Activated CD4-positive, alpha-beta T cell treated with anti-CD3 and anti-CD28 coated beads, Interleukin-2, Interleukin-6, amounts not matched to agents 100 ng/mL and 50 ng/mL, durations not matched to agents 16 hours and 8 hours (primary cell): ENCODE measurements at regions not wholly inside any gene's neighbourhood (a gene's known extent, or its start where the extent isn't known, plus 50 kb on each side); places are given as distances from the start of the nearest gene placed in this dataset.

Experiments used
- DNase-seq: peaks from one replicate; pipeline ENCODE4 v3.0.0-alpha.2; 2020

DNA sequence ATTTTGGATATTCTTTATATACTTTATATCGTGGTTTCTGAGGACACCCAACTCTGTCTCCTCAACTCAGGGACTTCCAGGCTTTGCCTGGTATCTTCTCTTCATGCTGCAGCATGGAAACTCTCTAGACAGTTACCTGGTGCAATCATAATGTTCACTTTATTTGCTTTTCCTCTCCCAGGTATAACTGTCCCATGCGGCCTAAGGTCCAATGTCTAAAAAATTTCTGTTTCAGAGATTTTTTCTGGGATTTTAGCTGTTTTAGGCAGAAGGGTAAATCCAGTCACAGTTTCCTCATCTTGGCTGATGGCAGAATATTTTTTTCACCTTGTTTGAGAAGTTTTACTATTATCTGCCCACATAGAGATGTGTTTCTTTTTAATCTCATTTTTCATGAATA is 139.9 kb upstream of the KCNMB2 start:
- DNase-seq: no peak

DNA sequence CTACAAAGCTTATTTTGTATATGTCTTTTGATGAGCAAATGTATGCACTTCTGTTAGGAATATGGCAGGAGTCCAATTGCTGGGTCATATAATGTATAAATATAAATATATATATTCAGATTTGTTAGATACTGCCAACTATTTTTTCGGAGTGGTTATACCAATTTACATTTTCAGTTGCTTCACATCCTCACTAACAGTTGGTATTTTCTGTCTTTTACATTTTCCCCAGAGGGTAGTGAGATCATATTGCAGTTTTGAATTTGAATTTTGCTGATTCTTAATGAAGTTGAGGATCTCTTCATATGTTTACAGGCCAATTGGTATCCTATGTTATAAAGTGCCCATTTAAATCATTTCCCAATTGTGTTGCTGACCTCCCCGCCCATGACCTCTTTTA is 139.0 kb upstream of the KCNMB2 start:
- DNase-seq: no peak

DNA sequence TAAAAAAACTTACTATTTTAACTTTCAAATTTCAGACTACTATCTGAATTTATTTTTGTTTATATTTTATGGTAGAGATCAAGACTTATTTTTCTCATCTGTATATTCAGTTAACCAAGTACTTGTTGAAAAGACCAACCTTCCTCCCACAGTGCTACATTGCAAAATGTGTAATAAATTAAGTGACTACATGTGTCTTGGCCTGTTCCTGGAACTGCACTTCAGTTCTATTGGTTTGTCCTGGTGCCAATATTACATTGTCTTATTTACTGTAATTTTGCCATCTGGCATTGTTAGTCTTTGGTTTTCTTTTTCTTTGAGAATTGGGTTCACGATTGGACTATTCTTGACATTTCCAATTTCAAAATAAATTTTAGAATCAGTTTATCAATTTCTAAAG is 138.4 kb upstream of the KCNMB2 start:
- DNase-seq: no peak

DNA sequence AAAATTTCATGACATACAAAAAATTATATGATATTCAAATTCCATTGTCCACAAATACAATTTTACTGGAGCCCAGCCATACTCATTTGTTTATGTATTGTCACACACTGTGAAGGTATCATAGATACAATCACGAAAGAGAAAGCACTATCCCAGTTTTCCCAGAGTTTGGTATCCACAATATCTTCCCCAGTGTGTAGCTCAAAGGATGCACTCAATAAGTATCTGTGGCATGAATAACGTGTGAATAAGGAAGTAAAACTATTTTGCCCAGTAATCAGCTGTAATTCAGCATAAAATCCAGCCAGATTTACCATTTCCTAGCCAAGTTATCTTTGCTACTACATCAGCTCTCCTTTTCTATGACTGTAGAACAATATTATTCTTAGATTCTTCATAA is 131.3 kb upstream of the KCNMB2 start:
- no peak for DNase-seq

DNA sequence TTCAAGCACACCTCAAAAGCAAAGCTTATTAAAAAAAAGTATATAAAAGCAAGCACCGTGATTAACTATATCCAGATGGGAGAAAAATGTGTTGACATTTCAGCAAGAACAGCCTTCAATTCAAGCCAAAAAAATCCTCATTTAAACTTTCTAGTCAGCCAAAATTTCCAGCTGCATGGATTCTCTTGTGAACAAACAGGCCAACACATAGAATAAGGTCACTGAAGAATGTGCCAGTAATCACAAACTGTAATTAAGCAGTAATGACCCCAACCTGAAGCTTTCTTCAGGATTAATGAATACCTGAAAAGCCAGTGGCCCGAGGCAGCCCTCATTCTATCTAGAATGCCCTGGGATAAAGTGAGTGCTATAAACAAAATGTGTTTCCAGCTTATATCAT is 130.7 kb upstream of the KCNMB2 start:
- DNase-seq: no peak

DNA sequence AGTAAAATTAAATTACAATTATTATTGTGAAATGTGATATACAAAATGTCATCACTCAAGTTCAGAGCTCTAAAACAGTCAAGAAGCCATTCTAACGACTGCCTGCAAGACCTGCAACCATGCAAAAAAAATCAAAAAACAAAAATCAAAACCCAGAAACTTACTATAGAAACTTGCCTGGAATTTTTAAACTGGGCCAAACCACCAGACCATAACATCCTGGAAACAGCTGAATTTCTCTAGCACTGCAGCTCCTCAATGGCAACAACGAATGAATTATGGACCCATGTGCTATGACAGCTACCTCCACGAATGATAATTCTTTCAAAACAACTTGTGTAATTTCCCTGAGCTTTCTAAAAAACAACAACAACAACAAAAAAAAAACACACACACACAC is 130.0 kb upstream of the KCNMB2 start:
- DNase-seq: no peak

DNA sequence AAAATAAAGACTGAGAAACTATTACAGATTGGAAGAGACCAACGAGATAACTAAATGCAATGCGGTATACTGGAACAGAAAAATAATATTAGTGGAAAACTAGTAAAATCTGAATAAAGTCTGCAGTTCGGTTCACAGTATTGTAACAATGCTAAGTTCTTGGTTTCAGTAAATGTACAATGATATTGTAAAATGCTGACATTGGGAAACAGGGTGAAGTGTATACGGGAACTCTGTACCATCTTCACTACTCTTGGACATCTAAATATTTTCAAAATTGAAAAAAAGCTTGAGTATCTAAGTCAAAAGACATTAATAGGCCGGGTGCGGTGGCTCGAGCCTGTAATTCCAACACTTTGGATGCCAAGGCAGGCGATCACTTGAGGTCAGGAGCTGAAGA is 120.9 kb upstream of the KCNMB2 start:
- no peak for DNase-seq

DNA sequence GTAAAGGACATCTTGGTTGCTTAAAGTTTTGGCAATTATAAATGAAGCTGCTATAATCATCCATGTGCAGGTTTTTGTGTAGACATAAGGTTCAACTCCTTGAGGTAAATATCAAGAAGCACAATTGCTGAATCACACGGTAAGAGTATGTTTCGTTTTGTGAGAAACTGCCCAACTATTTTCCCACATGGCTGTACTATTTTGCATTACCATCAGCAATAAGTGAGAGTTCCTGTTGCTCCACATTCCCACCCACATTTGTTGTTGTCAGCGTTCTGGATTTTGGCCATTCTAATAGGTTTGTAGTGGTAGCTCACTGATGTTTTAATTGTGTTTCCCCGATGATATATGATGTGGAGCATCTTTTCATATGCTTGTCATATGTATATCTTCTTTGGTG is 118.5 kb upstream of the KCNMB2 start:
- no peak for DNase-seq

DNA sequence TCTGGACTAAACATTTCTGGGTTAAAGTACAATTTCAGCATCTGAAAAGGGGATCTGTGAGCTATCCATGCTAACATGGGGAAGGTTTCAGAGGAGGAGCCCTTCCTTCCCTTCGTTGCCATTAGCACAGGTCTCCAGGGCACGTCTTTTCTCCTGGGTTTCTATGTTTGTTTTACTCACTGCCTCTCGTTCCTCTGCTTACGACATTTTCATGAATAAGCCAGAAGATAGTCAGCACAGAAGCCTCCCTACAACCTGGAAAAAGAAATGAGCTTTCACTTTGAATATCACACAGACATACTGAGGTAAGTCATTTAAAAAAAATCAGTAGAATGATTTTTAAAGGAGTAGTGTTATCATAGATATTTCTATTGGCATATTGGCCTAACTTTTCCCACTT is 117.2 kb upstream of the KCNMB2 start:
- DNase-seq: peak; percentile 14

DNA sequence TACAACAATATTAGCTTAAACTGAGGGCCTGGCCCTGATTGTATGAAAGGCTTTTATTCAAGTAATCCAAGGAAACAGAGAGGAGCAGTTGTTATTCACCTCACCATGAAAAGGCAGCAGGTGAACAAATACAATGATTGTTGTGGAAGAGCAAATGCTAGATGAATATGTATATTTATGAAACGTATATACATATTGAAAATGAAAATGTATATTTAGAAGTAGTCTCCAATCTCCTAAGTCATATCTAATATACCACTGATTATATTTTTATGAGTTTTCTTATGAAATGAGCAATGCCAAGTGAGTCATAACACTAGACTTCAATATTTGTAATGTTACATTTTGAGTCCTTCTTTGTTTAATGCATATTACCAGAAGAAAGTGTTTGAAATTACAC is 116.2 kb upstream of the KCNMB2 start:
- peak; percentile 8 for DNase-seq

DNA sequence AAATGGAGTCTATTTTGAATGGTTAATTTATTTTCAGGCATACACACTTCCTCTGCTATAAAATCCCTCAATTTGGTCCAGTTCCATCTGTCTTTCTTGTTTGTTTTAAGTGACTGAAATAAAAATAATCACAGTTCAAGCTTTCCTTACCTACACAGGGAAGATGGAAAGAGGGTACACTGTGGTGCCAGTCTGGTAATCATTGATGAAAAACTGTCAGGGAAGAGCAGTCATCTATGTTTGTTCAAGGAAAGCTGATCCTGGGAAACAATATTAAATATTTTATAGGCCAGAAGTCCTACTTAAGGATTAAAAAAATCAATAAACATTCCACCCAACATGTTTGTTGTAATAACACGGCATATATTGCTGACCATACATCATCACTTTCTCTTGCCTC is 115.2 kb upstream of the KCNMB2 start:
- DNase-seq: no peak

DNA sequence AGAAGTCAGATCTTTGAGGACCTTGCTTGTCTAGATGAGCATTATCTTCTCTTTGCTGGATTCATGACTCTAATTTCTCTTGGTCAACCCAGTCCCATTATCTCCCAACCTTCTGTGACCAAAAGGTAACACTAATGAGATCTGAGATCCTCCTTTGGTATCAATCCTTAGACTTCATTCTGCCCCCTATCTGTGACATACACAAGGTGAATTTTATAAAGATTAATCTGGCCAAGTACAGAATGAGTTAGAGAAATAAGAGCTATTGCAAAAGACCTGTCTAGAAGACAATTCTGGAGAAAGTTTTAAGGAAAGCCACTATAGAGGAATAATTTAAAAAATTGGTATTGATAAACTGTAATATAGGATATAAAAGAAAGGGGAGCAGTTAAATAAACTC is 113.8 kb upstream of the KCNMB2 start:
- DNase-seq: no peak

DNA sequence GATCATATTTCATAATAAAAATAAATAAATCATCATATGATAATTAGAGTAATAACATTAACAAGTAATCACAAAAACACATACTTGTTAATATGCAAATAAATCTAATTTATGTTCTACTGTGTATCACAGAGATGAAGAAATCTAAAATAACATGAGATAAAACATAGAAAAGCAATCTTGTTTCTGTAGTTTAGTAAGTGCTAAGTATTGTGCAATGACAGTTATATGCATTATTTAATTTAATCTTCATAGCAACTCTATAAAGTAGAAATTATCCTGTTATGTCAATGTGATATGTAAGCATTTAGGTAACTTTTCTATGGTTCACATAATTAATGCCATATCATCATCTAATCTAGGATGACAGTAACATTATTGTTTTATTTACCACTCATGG is 108.2 kb upstream of the KCNMB2 start:
- no peak for DNase-seq

DNA sequence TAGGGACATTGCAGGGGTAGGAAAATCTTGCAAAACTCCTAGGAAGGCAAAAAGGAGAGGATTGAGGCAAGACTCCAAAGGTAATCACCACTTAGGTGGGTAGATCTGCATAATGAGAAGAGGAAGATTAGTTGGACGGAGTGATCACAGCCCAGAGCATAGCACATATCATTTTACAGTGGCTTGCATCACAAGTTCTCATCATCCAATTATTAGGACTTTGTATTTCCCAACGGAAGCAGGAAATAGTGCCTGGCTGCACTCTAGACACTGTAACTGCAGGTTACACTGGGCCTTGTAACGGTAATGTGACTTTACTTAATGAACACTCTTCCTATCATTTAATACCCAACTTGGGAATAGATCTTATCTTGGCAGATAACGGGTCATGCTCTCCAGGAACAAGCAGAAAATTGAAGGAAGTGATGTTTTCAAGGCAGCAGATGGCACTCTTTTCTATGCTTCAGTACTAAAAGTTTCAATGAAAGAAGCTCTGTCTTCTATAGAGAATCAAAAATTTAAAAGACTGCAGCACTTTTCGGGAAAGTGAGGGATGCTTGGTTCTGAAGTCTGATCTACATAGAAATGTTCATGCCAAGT is 101.9 kb upstream of the KCNMB2 start:
- DNase-seq: no peak

DNA sequence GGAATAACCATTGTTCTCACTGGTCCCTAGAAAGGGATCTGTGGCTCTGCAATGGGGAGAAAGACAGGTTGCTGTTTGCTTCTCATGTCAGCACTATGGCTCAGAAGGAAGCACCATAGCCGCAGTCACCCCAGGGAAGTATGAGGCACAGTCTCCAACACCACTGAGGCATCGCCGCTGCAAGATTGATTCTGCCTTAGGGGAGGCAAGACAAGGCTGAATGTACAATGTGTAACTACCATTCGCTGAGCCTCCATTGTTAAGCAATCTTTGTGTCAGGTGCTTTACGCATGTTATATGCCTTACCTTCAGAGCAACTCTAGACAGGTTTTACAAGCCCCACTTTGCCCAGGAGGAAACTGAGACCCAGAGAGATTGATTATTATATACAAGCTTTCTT is 100.7 kb upstream of the KCNMB2 start:
- no peak for DNase-seq

DNA sequence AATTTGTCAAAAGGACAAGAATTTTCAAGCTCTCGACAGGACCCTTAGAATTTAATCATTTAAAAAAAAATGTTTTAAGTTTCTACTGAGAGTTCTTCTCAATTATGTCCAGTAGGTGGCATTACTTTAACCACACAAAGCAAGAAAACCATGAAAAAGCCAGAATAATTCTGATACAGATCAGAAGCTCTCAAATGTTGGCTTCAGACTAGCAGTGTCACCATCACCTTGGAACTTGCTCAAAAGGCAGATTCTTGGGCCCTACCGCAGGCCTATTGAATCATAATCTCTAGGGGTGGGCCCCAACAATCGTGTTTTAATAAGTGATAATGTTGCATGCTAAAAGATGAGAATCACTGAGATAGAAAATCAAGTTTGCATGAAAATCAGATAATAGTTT is 99.5 kb upstream of the KCNMB2 start:
- peak; percentile 11 for DNase-seq

DNA sequence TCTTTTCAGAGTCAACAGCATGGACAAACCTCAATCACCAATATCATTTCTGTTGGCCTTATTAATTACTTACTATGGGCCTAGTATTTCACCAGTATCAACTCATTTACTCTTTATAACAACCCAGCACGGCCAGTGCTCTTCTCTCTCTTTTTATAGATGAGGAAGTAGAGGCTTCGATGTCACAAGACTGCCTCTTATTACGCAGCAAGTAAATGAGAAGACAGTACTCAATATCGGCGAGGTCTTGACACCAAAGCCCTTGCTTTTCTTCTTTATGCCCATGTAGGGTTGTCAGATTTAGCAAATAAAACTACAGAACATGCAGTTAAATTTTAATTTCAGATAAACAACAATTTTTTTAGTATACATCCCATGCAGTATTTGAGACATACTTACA is 99.0 kb upstream of the KCNMB2 start:
- no peak for DNase-seq

DNA sequence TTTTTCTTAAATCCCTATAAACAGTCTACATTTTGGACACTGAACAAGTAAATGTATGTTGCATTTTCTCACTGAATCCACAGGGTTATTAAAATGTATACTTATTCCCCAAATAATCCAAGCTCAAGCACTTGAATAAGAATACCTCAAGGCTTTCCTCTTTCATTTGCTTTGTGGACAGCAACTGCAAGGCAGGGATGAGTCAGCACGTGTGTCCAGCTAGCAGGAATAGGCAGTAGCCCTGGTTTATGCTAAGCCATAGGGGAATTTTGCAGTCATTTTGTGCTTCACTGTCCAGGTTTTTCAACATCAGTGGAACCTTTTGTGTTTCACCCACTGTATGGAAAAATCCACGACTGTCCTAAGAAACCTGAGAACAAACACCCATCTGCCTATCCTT is 96.7 kb upstream of the KCNMB2 start:
- DNase-seq: no peak

DNA sequence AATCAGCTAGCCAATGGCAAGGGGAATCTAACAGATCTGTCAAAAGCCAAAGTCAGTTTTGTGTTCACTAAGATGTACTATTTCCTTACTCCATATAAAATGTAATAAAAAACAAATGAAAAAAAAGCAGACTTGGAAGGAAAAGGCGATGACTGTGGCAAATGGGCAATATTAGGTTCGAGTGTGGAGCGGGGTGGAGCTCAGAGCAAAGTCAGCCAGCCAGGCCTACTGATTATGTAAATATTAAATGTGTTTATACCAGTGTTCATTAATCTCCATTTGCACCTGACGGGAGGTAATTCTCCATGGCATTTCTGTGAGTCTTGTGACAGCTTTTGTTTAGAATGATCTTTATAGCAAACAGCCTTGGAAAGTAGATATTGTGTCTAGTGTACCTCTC is 96.2 kb upstream of the KCNMB2 start:
- DNase-seq: no peak

DNA sequence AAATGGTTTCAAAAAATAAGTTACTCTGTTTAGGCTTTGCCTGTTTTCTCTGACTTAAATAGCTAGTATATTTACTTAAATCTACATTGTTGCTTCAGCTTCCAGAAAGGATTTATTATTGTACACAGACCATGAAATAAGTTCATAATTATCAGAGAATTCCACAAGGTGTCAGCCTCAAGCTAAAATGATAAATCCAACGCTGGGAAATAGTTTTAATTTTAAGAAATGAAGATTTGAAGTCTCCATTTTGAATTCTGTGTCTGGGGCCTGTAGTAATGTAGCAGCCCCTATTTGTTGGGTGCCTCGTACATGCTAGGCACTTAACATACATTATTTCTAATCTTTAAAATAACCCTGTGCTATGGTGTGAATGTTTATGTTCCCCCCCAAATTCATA is 92.6 kb upstream of the KCNMB2 start:
- DNase-seq: no peak

DNA sequence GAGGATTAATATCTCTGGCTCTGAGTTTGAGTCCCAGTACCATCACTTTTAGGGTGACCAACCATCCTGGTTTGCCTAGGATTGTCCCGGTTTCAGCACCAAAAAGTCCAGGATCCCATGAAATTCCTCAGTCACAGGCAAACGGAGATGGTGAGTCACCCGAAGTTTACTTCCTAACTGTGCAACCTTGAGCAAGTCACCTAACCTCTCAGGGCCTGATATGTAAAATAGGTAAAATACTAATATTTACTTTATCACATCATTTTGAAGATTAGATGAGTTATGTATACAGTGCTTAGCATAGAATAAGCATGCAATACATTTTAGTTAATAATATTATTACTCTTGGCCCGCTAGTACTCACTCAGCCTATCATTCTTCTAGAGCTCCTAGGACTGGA is 91.1 kb upstream of the KCNMB2 start:
- no peak for DNase-seq

DNA sequence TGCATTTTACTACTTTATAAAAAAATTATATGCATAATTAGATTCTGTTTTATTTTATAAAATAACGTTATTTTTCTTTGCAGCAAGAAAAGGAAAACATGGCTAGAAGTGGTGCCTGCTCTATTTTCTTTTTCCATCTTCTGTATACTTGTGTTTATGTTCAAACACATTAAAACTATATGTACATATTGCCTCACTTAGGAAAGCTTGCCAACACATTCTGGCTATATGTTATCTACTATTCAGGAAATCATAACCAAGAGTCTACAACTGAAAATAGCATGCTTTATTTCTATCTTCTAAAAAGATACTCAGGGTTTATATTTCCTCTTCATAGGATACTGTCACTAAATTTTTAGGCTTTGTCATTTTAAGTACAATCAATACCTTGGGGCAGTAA is 90.2 kb upstream of the KCNMB2 start:
- DNase-seq: no peak

DNA sequence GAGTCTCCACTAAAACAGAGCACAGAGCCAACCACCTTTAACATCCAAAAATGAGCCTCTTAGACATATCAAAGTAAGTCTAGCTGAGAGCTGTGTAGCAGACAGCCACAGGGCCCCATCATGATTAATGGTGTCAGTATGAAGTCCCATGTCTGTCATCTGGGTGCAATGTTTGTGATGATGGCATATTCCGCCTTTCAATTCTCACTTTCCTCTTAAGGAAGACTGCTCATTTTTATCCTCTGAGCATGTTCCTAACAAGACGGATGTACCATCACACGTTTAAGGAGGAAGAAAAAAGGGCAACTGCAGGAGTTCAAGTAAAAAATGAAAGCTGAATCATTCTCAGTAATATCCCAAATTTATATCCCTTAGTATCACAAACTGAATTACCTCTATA is 85.8 kb upstream of the KCNMB2 start:
- no peak for DNase-seq

DNA sequence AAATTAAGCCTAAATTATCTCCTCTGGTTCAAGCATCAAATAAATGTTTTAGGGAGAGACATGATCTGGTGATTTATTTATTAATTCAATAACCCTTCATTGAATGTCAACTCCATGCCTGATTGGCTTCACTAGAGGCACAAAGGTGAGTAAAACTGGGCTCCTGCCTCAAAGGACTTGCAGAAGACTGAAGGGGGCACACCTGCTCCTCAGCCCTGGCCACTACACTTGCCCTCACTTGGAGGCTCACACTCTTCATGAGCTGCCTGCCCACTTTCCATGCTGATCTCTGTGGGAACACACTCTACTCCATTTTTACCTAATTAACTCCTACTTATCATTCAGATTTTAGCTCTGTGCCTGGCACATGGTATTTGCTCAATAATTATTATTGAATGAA is 84.4 kb upstream of the KCNMB2 start:
- no peak for DNase-seq

DNA sequence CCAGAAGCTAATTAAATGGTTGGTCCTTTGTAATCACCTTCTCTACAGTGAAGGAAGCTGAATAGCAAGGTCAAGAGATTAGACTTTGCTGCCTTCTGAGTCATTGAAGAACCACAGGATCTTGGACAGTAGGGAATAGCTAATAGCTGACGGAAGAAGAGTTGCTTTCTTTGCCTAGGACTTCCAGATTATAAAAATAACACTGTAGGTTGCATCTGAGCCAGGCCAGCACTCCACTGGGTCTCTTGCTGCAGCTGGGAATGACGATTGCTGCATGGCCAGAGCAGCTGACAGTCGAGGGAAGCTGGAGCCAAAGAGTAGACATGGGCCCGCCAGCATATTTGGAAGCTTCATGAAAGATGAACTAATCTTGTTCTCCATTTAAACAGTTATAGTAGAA is 81.5 kb upstream of the KCNMB2 start:
- DNase-seq: no peak

DNA sequence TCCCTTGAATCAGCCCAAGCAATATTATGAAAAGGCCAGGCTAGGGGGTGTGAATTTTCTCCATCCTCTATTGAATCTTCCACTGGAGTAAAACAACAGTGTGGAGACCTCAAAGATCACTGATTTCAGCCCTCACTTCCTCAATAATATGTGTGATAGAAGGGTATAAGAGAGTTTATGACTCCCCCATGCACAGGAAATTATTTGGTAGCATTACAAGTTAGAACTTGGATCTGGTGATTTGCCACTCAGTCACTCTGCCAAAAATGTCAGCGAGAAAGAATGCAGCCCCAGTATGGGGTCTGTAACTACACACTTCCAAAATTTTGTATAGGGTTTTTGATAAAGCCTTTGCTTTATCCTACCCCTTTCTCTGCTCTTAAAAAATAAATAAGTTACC is 81.0 kb upstream of the KCNMB2 start:
- DNase-seq: no peak
